ENCODE measurements at regions not wholly inside any gene's neighbourhood (a gene's known extent, or its start where the extent isn't known, plus 50 kb on each side); places are given as distances from the start of the nearest gene placed in this dataset.
"Not testable (repeated sequence)": the region's sequence is repeated elsewhere in the genome, so short reads cannot be mapped to it uniquely, and the experiment has no call there.

DNA sequence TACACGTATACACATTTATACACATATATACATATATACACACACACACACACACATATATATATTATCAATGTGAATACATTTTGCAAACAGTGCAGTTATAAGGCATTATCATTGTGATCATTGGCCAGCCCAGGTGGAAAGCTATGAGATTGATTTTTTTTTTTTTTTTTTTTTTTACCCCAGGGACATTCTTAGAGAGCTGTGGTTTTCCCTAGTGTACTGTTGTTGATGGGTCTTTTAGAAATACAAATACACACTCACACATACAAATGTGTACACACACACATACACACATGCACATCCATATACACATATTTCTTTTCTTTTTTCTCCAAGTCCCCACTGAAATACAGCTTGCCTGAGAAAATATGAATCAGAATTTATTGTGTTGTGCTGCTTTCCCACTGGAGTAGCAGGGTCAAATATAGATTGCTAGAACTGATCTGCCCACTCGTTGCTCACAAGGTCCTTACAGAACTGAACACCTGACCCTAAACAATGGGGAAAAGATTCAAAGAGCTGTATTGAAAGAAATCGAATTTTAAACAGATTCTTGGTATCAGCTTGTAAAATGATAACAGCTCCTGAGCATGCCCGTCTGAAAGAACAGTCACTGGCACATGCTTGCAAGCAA is 325.6 kb downstream of the OMA1 start:
- H3K79me2 ChIP-seq (ENCODE audit: insufficient read depth, low read length): no peaks in the 10 kb centered on the region
- H3K4me3 ChIP-seq (ENCODE audit: insufficient read depth, low read length, poor library complexity, severe bottlenecking): no peak overlapping the region
- no peaks in the 10 kb centered on the region for H3K36me3 ChIP-seq (ENCODE audit: low read length)
- H4K20me1 ChIP-seq (ENCODE audit: low read depth, low read length): no peaks in the 10 kb centered on the region
- no peaks in the 10 kb centered on the region for H3K9me2 ChIP-seq (replicated peaks; ENCODE audit: insufficient read depth, low read length)
- no peak overlapping the region for H3K27ac ChIP-seq (ENCODE audit: low read depth, low read length)
- H2AFZ ChIP-seq (ENCODE audit: low read depth, low read length, severe bottlenecking): no peak overlapping the region
- no peaks in the 10 kb centered on the region for H3K27me3 ChIP-seq (ENCODE audit: low read length)
- H3F3A ChIP-seq (ENCODE audit: insufficient read depth): no peaks in the 10 kb centered on the region
- TF ChIP-seq EZH2phosphoT487 (conservative IDR thresholded peaks at IDR 0.05; ENCODE audit: low read length) (no peak), CTCF (IDR thresholded peaks at IDR 0.05; ENCODE audit: insufficient read depth, low read length, poor library complexity, severe bottlenecking) (no peak)
- no peaks in the 10 kb centered on the region for H3K9me3 ChIP-seq (ENCODE audit: insufficient read depth, low read length)
- no peak overlapping the region for H3K9ac ChIP-seq (ENCODE audit: low read length)
- no peak overlapping the region for H3K4me2 ChIP-seq (ENCODE audit: low read depth, low read length, poor library complexity, severe bottlenecking)

GRCh38 chr1:58216169-58216568 is 330.4 kb downstream of the OMA1 start:
- H3K27me3 ChIP-seq (ENCODE audit: low read length); H2AFZ ChIP-seq (ENCODE audit: low read depth, low read length, severe bottlenecking); H3K4me2 ChIP-seq (ENCODE audit: low read depth, low read length, poor library complexity, severe bottlenecking); H4K20me1 ChIP-seq (ENCODE audit: low read depth, low read length); H3K9me3 ChIP-seq (ENCODE audit: insufficient read depth, low read length); H3K9ac ChIP-seq (ENCODE audit: low read length); H3K9me2 ChIP-seq (replicated peaks; ENCODE audit: insufficient read depth, low read length); H3K4me3 ChIP-seq (ENCODE audit: insufficient read depth, low read length, poor library complexity, severe bottlenecking); H3K27ac ChIP-seq (ENCODE audit: low read depth, low read length); H3F3A ChIP-seq (ENCODE audit: insufficient read depth); H3K36me3 ChIP-seq (ENCODE audit: low read length); H3K79me2 ChIP-seq (ENCODE audit: insufficient read depth, low read length): not testable (repeated sequence)

GRCh38 chr1:58214674-58215073 is 331.9 kb downstream of the OMA1 start:
- H3K79me2 ChIP-seq (ENCODE audit: insufficient read depth, low read length): no peaks in the 10 kb centered on the region
- no peak overlapping the region for H3K27ac ChIP-seq (ENCODE audit: low read depth, low read length)
- no peak overlapping the region for H3K9ac ChIP-seq (ENCODE audit: low read length)
- no peaks in the 10 kb centered on the region for H3F3A ChIP-seq (ENCODE audit: insufficient read depth)
- H2AFZ ChIP-seq (ENCODE audit: low read depth, low read length, severe bottlenecking): no peak overlapping the region
- H3K4me2 ChIP-seq (ENCODE audit: low read depth, low read length, poor library complexity, severe bottlenecking): no peak overlapping the region
- H3K9me3 ChIP-seq (ENCODE audit: insufficient read depth, low read length): no peaks in the 10 kb centered on the region
- no peaks in the 10 kb centered on the region for H3K9me2 ChIP-seq (replicated peaks; ENCODE audit: insufficient read depth, low read length)
- H3K27me3 ChIP-seq (ENCODE audit: low read length): no peaks in the 10 kb centered on the region
- no peak overlapping the region for H3K4me3 ChIP-seq (ENCODE audit: insufficient read depth, low read length, poor library complexity, severe bottlenecking)
- no peaks in the 10 kb centered on the region for H4K20me1 ChIP-seq (ENCODE audit: low read depth, low read length)
- H3K36me3 ChIP-seq (ENCODE audit: low read length): no peaks in the 10 kb centered on the region
- TF ChIP-seq EZH2phosphoT487 (conservative IDR thresholded peaks at IDR 0.05; ENCODE audit: low read length): no peak
- TF ChIP-seq CTCF (IDR thresholded peaks at IDR 0.05; ENCODE audit: insufficient read depth, low read length, poor library complexity, severe bottlenecking): no peak

DNA sequence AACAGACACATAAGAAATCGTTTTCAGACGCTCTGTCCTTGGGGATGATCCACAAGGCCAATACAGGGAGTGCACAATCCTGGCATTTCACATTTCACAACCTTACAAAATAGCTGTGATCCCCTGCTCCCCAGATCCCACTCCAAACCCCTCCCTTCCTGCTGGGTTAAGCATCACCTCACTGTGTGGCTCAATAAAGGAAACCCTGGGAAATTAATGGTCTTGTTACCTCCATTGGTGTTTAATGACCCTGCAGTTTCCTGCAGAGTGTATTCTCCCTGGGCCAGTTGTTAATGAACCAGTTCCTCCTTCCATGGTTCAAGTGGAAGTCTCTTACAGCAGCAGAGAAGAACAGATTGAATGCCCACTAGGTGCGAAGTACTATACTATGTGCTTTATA is 334.7 kb downstream of the OMA1 start:
- no peaks in the 10 kb centered on the region for H4K20me1 ChIP-seq (ENCODE audit: low read depth, low read length)
- no peaks in the 10 kb centered on the region for H3K27me3 ChIP-seq (ENCODE audit: low read length)
- no peak overlapping the region for H3K9ac ChIP-seq (ENCODE audit: low read length)
- H3K4me3 ChIP-seq (ENCODE audit: insufficient read depth, low read length, poor library complexity, severe bottlenecking): no peak overlapping the region
- no peak overlapping the region for H3K4me2 ChIP-seq (ENCODE audit: low read depth, low read length, poor library complexity, severe bottlenecking)
- no peaks in the 10 kb centered on the region for H3K36me3 ChIP-seq (ENCODE audit: low read length)
- no peaks in the 10 kb centered on the region for H3K9me2 ChIP-seq (replicated peaks; ENCODE audit: insufficient read depth, low read length)
- no peaks in the 10 kb centered on the region for H3F3A ChIP-seq (ENCODE audit: insufficient read depth)
- no peaks in the 10 kb centered on the region for H3K79me2 ChIP-seq (ENCODE audit: insufficient read depth, low read length)
- H3K27ac ChIP-seq (ENCODE audit: low read depth, low read length): no peak overlapping the region
- no peak for TF ChIP-seq CTCF (IDR thresholded peaks at IDR 0.05; ENCODE audit: insufficient read depth, low read length, poor library complexity, severe bottlenecking)
- no peak for TF ChIP-seq EZH2phosphoT487 (conservative IDR thresholded peaks at IDR 0.05; ENCODE audit: low read length)
- H2AFZ ChIP-seq (ENCODE audit: low read depth, low read length, severe bottlenecking): no peak overlapping the region
- H3K9me3 ChIP-seq (ENCODE audit: insufficient read depth, low read length): no peaks in the 10 kb centered on the region
